Retinal pigment epithelial cell (primary cell): ENCODE measurements at regions not wholly inside any gene's neighbourhood (a gene's known extent, or its start where the extent isn't known, plus 50 kb on each side); places are given as distances from the start of the nearest gene placed in this dataset.
"Not testable (repeated sequence)": the region's sequence is repeated elsewhere in the genome, so short reads cannot be mapped to it uniquely, and the experiment has no call there.

Experiments
- DNase-seq: peaks from one replicate; pipeline ENCODE4 v3.0.0-alpha.2; 2010; ENCODE audit warnings: low read depth
- H3K4me3 ChIP-seq: 2 replicates; pipeline ENCODE4 v1.5.1; 2011; ENCODE audit warnings: mild to moderate bottlenecking, low read length, control low read depth, moderate library complexity
- CTCF ChIP-seq: conservative IDR thresholded peaks from 2 replicates; pipeline ENCODE4 v1.5.1; 2011; ENCODE audit warnings: low read depth, low read length, control low read depth, inconsistent platforms

- DNase-seq, result no peak
- H3K4me3 ChIP-seq, result no peak overlapping the region
- no peak for TF ChIP-seq CTCF
Observed at GRCh38 chr10:53489335-53490182, 717.0 kb upstream of the MBL2 start.

GRCh38 chr10:53487019-53487983, 714.7 kb upstream of the MBL2 start:
- no peak overlapping the region for H3K4me3 ChIP-seq
- no peak for DNase-seq
- no peak for TF ChIP-seq CTCF

DNA sequence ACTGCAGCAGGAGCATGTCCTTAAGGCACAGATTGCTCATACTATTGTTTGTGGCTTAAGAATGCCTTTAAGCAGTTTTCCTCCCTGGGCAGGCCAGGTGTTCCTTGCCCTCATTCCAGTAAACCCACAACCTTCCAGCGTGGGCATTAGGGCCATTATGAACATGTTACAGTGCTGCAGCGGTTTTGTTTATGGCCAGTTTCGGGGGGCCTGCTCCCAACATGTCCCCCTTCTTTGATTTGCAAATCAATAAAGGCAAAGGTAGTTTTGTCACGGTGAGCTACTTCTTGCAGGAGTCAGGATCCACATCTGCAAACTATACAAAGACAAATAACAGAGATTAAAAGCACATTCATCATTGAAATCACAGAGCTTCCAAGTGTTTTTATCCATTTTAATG, 712.8 kb upstream of the MBL2 start:
- not testable (repeated sequence) for H3K4me3 ChIP-seq, DNase-seq

DNA sequence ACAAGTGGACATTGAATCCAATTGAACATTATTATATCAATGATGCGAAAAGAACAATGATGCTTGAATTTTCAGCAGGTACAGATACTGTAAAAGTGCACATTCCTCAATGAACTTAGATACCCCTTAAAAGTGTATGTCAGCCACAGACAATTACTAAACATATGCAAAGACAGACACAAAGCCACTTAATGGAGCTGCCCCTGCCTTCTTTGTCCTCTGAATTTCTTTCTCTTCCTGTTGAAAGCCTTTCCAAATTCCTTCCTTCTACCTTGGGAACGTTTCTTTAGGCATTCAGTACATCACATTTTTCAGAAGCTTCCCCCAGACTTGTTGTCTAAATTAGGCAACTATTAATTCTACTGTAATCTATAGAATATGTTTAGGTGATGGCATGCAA, 706.8 kb upstream of the MBL2 start:
- DNase-seq, result no peak
- TF ChIP-seq CTCF, result no peak
- H3K4me3 ChIP-seq, result no peak overlapping the region

DNA sequence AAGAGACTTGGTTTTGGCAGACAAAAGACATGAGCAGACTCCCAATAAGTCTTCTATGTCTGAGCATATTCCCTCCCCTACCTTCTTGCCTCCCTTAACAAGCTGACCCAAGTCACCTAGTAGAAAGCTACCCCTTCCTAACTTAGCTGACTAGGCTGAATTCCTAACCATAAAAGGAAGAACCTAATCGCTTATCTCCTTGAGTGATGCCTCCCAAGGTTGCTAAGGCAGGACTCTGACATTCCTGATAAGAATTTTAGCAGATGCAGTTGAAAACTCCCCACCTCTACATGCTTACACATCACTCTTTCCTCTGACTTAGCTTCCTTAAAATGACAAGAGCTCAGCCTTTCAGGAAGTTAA, 704.7 kb upstream of the MBL2 start:
- DNase-seq, result no peak
- TF ChIP-seq CTCF, result no peak

GRCh38 chr10:53476650-53477312, 704.2 kb upstream of the MBL2 start:
- no peak overlapping the region for H3K4me3 ChIP-seq
- no peak for TF ChIP-seq CTCF
- DNase-seq, result no peak

More for the DNA sequence above, 704.7 kb upstream of the MBL2 start:
- H3K4me3 ChIP-seq, result no peak overlapping the region

GRCh38 chr10:53469383-53469782, 696.8 kb upstream of the MBL2 start:
- no peak for DNase-seq
- no peak for TF ChIP-seq CTCF
- H3K4me3 ChIP-seq, result no peak overlapping the region
